ENCODE measurements at regions not wholly inside any gene's neighbourhood (a gene's known extent, or its start where the extent isn't known, plus 50 kb on each side); places are given as distances from the start of the nearest gene placed in this dataset.

- DNase-seq (ENCODE audit: low spot score): no peak
Measured at GRCh38 chr7:118298771-118299170, 74.3 kb downstream of the ANKRD7 start.

- DNase-seq (ENCODE audit: low spot score): no peak
Measured at GRCh38 chr7:118300177-118300576, 75.7 kb downstream of the ANKRD7 start.

GRCh38 chr7:118304100-118304499 lies 79.6 kb downstream of the ANKRD7 start:
- no peak for DNase-seq (ENCODE audit: low spot score)

- DNase-seq (ENCODE audit: low spot score): no peak
Measured at GRCh38 chr7:118305671-118306070, 81.2 kb downstream of the ANKRD7 start.

GRCh38 chr7:118306771-118307170 lies 82.3 kb downstream of the ANKRD7 start:
- no peak for DNase-seq (ENCODE audit: low spot score)

- DNase-seq (ENCODE audit: low spot score): no peak
Measured at GRCh38 chr7:118311121-118311836, 86.8 kb downstream of the ANKRD7 start.

- DNase-seq (ENCODE audit: low spot score): no peak
Measured at GRCh38 chr7:118312051-118312450, 87.5 kb downstream of the ANKRD7 start.

- DNase-seq (ENCODE audit: low spot score): no peak
Measured at GRCh38 chr7:118312966-118313365, 88.5 kb downstream of the ANKRD7 start.

GRCh38 chr7:118324790-118325449 lies 100.4 kb downstream of the ANKRD7 start:
- no peak for DNase-seq (ENCODE audit: low spot score)

- DNase-seq (ENCODE audit: low spot score): no peak
Measured at GRCh38 chr7:118325450-118325808, 100.9 kb downstream of the ANKRD7 start.

- no peak for DNase-seq (ENCODE audit: low spot score)
Measured at GRCh38 chr7:118327174-118327573, 102.7 kb downstream of the ANKRD7 start.

- DNase-seq (ENCODE audit: low spot score): no peak
Measured at GRCh38 chr7:118328505-118329211, 104.2 kb downstream of the ANKRD7 start.

GRCh38 chr7:118330388-118330787 lies 105.9 kb downstream of the ANKRD7 start:
- no peak for DNase-seq (ENCODE audit: low spot score)

GRCh38 chr7:118346748-118347147 lies 122.2 kb downstream of the ANKRD7 start:
- no peak for DNase-seq (ENCODE audit: low spot score)

GRCh38 chr7:118349604-118350003 lies 125.1 kb downstream of the ANKRD7 start:
- DNase-seq (ENCODE audit: low spot score): no peak

- DNase-seq (ENCODE audit: low spot score): no peak
Measured at GRCh38 chr7:118350260-118350659, 125.8 kb downstream of the ANKRD7 start.

- no peak for DNase-seq (ENCODE audit: low spot score)
Measured at GRCh38 chr7:118352867-118353453, 128.5 kb downstream of the ANKRD7 start.

GRCh38 chr7:118366363-118366762 lies 141.9 kb downstream of the ANKRD7 start:
- DNase-seq (ENCODE audit: low spot score): no peak

GRCh38 chr7:118368958-118369357 lies 144.5 kb downstream of the ANKRD7 start:
- no peak for DNase-seq (ENCODE audit: low spot score)

- no peak for DNase-seq (ENCODE audit: low spot score)
Measured at GRCh38 chr7:118369987-118370386, 145.5 kb downstream of the ANKRD7 start.

GRCh38 chr7:118372530-118372929 lies 148.0 kb downstream of the ANKRD7 start:
- no peak for DNase-seq (ENCODE audit: low spot score)

- DNase-seq (ENCODE audit: low spot score): no peak
Measured at GRCh38 chr7:118389629-118390028, 165.1 kb downstream of the ANKRD7 start.

GRCh38 chr7:118404211-118404610 lies 179.7 kb downstream of the ANKRD7 start:
- DNase-seq (ENCODE audit: low spot score): no peak

Data from CD4-positive, alpha-beta T cell treated with Interleukin-15 for 4 hours (primary cell).